Bone marrow (tissue), 2 donors: ENCODE measurements at regions not wholly inside any gene's neighbourhood (a gene's known extent, or its start where the extent isn't known, plus 50 kb on each side); places are given as distances from the start of the nearest gene placed in this dataset.
"Not testable (repeated sequence)": the region's sequence is repeated elsewhere in the genome, so short reads cannot be mapped to it uniquely, and the experiment has no call there.

Experiments used
- DNase-seq, 2 donors: peaks; one replicate each; lab custom pipeline; 2025; lab: John Stamatoyannopoulos, UW

DNA sequence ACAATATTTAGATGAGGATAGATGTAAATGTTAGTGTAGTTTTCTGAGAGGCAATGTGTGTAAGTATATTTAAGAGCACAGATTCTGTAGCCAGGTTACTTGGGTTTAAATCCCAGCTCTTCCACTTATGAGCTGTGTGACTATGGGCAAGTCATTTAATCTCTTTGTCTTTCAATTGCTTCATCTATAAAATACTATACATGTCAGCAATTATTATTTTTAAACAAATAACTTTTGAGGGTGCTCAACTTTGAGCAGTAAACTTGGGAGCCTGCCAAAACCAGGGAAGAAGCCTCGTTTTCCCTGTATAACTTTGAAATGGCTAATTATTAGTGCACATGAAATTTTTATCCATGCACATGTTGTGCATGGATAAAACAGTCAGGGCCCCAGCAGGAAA lies 222.8 kb downstream of the FOXD2 start:
- no peak for DNase-seq

DNA sequence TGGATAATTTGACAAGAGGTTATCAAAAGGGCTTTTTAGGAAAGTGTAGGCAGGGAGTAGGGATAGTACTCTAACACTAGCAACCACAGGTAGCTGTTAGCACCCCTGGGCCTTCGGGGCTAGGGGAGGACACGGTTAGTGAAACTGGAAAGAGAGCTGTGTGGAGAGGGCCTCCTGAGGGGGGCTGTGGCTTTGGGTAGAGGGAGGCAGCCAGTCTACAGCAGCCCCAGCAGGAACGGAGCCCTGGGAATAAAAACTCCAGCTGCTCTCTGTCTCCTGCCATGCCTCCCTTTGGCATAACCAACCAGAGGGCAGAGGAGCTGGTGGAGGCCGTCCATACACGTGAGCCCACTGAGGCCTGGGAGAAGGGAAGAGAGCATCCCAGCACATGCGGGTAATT lies 223.2 kb downstream of the FOXD2 start:
- DNase-seq: no peak

DNA sequence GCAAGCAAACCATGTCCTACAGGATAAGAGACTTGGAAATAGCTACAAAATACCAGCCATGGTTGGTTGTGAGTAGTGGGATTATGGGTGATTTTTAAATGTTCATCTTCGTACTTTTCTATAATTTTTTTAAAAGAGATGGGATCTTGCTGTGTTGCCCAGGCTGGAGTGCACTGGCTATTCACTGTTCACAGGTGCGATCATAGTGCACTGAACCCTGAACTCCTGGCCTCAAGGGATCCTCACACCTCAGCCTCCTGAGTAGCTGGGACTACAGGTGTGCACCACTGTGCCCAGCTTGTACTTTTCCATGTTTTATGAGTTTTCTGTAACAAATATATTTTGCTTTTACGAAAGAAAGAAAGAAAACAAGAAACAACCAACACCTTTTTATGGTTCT lies 224.2 kb downstream of the FOXD2 start:
- DNase-seq: no peak

DNA sequence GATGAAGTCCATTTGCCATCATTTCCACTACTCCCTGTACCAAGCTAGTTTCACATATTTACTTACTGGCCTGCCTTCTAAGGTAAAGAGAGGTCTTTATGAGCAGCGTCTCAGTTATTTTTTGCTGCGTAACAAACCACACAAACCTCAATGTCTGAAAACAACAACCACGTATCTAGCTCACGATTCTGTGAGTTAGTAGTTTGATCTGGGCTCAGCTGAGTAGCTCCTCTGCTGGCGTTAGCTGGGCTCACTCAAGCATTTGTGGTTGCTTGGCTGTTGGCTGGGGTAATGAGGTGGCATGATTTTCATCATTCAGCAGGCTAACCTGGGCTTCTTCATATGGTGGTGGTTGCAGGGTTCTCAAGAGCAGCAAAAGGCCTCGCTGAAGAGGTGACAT lies 225.4 kb downstream of the FOXD2 start:
- DNase-seq: no peak

DNA sequence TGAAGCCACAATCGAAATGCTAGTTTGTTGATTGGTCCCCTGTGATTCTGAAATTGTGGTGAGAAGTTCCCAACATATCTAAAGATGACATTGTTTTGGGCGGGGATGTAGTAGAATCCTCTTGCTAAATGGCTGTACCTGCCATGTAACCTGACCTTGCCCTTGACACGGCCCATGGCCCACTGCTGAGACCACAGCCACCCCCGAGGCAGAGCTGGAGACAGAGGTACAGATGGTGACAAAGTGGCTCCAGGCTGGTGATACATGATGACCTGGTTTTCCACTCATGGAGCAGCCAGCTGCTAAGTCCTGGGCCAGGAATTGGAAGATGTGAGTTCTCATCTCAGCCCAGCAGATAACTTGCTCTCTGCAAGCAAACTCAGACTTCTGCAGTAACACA lies 226.5 kb downstream of the FOXD2 start:
- DNase-seq: no peak

DNA sequence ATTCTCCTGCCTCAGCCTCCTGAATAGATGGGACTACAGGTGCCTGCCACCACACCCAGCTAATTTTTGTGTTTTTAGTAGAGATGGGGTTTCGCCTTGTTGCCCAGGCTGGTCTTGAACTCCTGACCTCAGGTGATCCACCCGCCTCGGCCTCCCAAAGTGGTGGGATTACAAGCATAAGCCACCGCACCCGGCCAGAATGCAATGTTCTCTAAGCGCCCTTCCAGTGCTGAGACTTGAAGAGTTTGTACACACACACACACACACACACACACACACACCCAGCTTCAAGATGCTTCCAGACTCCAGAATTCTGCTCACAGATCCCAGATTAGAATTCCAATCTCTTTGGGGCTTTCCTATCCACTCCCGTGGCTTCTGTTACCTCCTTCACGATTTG lies 227.1 kb downstream of the FOXD2 start:
- not testable (repeated sequence) for DNase-seq

DNA sequence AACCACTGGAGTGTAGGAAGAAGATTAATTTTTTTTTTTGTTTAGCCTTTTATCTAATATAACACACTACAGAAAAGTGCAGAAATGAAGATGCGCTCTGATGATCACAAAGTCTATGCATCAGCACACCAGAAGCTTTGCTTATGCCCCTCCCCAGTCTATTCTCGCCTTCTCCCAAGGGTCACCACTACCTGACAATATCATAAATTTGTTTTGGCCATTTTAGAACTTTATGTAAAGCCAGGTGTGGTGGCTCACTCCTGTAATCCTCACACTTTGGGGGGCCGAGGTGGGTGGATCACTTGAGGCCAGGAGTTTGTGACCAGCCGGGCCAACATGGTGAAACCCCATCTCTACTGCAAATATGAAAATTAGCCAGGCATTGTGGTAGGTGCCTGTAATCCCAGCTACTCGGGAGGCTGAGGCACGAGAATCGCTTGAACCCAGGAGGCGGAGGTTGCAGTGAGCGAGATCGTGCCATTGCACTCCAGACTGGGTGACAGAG lies 231.3 kb downstream of the FOXD2 start:
- no peak for DNase-seq

DNA sequence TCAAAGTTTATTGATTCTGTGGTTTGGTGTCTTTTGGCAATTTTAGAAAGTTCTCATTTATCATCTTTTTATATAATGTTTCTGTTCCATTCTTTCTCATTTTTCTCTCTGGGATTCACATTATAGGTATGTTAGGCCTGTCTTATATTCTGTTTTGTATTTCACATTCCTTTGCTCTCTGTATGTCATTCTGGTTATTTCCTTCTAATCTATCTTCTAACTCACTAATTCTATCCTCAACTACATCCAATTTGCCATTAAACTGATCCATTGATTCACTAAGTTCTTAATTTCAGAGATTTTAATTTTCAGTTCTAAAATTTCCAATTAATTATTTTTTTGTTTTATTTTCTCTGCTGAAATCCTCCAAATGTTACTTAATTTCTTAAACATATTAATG lies 234.8 kb downstream of the FOXD2 start:
- DNase-seq: no peak

DNA sequence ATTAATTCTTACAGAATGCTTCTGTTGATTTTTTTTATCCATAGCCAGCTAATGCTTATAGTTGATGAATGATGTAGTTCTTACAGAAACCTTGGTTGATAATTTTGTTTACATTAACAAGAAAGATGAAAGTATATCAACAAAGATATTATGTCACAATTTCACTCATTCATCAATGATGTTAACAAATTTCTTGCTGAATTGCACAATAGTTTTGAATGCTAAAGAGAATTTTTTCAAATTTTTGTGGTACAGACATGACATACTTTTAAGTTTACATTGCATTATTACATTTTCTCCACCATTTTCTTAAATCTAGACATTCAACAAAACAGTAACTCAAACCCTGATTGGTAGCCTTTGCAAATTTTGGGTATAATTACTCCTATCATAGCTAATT lies 236.3 kb downstream of the FOXD2 start:
- DNase-seq: no peak

DNA sequence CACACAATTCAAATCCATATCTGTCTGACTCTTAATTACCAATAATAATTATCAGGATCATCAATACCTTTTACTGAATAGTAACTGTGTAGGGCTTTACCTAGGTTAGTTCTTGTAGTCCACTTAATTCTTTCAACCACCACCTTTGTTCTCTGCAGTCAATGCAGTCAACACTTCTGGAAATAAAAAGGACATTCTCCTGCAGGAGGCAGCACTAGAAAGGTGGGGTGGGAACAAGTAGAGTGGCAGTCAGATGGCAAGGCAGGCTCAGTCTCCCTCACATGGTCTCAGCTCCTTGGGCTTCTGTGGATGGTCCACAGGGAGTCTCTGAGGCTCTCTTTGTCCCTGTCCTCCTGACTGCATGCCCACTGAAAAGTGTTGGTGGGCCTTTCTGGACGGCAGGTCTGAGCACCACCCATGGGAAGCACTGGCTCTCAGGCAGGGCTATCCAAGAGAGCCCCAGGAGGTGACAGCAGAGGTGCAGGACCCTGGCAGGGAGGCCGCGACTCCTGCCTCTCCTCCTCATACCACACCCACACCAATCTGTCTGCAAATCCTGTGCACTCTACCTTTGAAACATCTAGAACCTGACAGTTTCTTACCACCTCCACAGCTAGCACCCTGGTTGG lies 237.3 kb downstream of the FOXD2 start:
- no peak for DNase-seq

DNA sequence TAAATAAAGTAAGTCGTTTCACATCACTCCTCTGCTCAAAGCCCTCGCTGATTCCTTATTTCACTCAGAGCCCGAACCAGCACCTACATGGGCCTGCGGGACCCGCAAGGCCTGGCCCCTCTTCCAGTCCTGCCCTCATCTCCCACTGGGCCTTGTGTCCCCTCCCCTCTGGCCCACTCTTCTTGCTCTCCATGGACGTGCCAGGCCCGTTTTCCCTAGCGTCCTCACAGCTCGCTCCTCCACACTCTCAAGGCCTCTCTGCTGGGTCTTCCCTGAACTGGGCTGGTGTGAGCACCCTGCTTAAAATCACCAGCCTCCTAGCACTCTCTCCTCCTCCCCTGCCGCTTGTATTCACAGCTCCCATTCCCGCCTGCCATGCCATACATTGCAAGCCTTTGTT lies 237.9 kb downstream of the FOXD2 start:
- no peak for DNase-seq

DNA sequence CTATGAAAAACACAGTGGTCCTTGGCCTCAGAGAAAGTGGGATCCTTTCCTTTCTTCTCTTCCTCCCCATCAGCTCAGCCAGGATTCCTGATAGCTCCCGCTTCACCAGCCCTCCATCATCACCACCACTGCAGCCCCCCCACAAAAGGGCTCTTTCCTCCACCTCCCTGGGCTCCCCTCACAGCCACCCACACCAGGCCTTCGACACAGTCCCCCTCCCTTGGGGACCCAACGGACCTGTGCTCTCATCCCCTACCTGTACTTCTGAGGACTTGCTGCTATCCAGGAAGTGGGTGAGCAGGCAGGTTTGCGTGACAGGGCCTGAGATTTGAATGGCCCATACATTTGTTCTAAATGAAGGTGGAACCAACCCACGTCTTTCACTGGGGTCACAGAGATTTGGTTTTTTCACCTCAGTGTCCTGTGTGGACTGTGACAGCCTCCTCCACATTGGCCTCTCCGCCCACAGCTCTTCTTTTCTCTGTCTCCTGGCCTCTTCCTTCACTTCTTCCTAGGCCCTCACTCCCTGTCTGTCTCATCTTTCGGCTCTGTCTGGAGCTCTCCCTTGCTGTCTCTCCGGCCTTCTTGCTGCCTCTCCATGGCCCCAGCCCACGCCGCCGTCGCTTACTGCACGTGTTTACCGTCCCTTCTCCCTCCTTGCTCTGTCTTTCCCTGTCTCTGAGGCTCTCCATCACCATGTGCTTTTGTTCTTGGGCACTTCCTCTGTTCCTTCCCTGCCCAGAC lies 238.6 kb downstream of the FOXD2 start:
- no peak for DNase-seq

DNA sequence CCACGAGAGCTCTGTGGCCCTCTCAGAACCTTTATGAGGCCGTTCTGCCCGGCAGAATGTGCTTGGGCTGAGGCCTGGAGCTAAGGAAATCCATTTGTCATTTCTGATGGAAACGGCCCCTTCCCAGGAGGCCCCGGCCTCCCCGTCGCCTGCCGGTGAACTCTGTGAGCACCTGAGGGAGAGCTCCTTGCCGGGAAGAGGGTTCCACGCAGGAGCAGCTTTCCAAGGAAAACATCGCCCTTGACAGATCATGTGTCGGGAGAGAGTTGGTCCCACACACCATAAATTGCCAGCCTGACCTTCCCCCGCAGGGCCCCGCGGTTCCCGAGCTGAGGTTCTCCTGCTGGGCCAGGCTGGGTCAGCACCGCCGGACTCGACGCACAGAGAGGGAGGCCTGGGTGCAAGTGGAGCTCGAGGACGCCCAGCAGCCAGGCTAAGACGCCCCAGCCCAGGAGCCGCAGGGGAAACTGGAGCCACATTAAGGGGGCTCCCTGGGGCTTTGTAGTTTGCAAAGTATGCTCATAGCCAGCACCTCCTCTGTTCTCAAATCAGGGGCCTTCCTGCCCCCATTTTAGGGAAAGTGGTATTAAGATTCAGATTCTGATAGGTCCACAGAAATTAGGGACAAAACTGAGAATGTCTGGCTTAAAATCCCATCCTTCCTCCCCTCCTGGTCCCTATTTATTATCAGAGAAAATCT lies 239.5 kb downstream of the FOXD2 start:
- DNase-seq: no peak

DNA sequence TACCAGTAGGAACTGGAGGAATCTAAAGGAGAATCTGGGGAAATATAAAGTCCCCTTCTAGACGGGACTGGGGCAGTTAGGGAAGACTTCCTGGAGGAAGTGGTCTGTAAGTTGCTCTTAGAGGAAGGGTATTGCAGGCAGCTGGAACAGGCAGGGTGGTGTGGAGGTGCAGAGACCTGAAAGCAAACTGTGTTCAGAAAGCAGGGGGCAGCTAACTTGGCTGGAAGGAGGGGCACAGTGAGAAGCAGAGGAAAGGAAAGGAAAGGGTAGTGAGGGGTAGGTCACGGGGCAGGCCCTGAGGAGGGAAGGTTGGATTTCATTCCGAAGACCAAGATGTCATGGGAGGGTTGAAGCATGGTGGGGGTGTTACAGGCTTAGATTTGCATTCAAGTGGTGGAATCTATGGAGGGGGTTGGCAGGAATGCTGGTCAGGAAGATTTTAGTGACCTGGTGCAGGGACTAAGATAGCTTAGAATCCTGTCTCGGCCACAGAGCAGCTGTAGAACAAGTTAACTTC lies 240.7 kb downstream of the FOXD2 start:
- no peak for DNase-seq

DNA sequence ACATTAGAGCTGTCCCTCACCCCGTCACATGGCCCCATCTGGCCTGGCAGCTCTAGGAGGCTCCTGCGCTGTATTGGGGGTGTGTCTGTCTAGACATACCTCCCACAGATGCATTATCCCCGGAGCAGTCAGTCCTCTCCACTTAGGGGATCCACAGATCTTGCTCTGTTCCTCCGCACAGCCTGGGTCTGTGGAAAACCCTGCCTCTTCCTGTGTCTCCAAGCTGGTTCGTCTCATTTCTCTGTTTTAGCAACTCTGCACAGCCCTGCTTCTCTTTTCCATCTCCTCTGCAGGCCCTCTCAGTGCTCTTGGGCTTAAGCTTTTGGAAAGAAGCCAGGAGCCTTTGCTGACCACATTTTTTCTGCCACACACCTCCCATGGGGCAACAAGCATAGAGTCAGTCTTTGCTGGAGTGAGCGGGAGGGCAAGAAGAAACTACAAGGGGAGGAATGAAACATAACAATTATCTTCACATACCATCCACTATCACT lies 241.5 kb downstream of the FOXD2 start:
- DNase-seq: no peak

DNA sequence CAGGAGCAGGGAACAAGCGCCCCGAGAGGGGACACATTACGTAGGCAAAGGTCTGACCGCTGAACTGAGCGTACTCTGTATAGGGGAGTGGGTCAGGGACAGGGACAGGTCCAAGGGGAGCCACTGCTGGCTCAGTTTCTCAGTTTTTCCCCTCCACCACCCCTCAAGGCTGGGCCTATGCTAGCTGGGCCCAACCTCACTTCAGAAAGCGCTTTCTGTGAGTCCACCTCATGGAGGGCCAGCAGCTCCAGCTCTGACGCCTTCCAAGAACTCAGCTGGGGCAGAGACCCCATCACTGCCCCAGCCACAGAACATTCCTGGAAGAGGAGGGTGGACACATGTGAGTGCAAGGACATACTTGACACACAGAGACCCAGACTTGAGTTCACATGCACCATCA lies 242.0 kb downstream of the FOXD2 start:
- no peak for DNase-seq

DNA sequence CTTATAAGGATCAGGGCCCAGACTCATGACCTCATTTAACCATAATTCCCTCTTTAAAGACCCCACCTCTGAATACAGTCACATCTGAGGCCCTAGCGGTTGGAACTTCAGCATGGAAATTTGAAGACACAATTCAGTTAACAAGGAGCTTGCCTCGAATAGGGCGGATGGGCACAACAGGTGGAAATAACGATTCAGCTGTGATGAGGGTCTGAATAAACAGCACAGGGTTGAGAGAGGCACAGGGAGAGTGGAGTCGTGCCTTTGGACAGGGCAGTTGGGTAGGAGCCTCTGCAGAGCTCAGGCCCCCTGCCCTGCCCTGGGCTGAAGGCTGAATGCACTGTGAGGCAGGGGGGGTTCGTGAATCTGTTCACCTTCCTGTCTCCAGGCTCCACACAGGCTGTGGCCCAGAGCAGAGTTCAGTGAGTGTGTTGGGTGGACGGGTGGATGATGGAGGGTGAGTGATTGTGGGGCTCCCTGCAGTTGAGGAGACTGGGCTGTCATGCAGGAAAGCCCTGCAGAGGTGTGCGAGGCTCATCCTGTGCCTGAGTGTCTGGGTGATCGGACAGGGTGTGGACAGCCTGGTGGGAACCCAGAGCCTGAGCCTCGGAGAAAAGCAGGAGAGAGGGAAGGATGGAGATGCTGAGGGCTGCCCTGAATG lies 243.1 kb downstream of the FOXD2 start:
- DNase-seq: no peak

DNA sequence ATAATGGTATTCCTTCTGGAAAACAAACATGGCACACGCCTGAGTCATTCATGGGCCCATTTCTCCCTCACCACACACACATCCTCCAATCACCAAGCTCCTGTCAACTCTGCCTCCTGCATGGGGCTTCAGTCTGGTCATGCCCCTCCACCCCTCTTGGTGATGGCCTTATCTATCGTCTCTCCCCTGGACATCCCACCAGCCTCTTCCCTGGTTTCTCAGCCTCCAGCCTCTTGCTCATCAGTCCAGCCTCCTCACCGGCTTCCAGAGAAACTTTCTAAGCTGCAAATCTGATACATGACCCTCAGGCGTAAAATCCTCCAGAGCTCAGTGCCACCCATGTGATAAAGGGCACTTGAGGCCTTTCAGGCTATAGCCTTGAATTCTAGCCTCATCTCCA lies 243.9 kb downstream of the FOXD2 start:
- DNase-seq: no peak

DNA sequence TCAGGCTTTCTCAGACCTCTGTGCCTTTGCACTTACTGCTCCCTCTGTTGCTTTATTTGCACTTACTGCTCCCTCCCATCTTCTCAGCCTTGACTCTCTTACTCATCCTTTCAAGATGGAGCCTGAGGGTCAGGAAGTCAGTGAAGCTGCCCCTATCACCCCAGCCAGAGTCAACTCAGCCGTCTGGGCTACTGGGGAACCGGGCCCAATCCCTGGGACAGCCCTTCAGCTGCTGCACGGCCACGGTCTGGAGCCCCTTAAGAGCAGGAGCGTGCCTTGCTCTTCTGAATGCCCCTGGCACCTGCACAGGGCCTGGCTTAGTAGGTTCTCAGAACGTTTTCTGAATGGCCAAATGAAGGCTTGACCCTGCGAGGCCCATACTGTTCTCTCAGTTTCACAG lies 244.4 kb downstream of the FOXD2 start:
- no peak for DNase-seq

DNA sequence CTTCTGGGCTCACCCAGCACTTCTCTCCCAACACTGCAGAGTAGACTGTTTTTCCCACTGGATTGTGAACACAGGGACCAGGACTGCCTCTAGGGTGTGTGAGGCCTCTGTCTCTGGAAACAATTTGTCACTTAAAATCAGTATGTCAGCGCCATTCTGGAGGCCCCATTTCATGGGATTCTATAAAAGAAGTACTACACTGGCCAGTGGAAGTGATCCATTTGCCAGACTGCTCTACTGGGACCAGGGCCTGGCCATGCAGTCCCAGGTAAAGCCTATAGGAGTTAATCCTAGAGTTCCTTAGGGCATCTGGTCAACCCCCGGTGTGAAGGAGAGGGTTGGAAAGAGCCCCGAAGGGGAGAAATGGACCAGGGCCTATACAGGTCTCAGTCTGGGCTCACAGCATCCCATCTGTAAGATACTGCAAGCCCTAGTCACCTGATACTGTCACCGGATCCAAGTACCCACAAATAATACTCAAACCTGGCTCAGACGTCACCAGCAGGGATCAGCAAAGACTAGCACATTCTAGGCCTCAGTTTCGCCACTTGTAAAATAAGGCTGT lies 245.0 kb downstream of the FOXD2 start:
- no peak for DNase-seq

DNA sequence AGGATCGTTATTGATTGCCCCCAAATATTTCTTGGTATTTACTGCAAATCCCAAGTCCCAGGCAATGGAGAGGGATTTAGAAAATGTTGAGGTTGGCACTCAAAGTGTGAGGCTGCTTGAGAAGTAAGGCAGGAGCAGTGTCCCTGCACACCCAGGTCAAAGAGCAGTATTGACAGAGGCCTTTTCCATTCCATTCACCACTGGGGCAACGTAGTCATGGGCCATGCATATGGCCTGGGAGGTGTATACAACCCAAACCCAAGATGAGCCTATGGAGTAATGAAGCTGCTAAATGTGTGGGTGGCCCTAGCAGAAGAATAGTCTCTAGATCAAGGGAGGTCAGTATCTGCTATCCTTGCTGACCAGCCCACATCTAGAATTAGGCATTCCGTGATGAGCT lies 245.6 kb downstream of the FOXD2 start:
- DNase-seq: no peak

DNA sequence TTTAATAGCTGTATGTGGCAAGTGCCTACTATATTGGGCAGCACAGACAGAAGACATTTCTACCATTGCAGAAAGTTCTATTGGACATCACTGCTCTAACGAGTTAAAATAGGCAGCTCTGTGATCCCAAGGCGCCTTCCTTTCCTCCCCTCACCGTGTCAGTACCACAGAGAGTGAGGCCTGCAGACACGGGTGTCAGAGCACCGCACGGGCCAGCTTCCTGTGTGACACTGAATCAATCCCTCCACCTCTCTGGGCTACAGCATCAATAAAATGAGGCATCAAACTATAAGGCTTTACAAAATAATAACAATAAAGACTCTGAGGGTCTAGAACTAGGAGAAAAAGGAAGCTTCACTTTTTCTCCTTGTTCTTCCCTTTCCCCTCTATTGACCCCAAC lies 246.7 kb downstream of the FOXD2 start:
- no peak for DNase-seq
